ENCODE measurements at regions not wholly inside any gene's neighbourhood (a gene's known extent, or its start where the extent isn't known, plus 50 kb on each side); places are given as distances from the start of the nearest gene placed in this dataset.

DNA sequence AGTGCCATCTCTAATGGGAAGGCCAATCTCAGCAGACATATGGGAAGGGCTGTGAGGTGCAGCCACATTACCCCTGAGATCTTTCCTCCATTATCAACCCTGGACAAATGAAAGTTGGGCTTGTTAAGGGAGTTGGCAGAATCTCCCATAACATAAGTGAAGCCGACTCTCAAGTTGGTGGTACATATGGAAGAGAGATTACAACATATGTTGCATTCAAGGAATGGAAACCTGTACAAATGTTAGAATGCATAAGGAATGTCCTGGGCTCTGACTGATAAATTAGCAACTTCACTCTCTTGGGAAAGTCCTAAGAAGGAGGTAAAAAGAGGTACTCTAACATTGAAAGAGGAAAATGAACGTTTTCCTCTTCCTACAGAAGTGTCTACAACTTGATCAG, 288.7 kb downstream of the IL20RB start:
- TF ChIP-seq CTCF (IDR thresholded peaks at IDR 0.05; ENCODE audit: low read depth, low read length) (no peak), MAX (IDR thresholded peaks at IDR 0.05; ENCODE audit: low read depth, low read length) (no peak), MYC (IDR thresholded peaks at IDR 0.05; ENCODE audit: low read depth, low read length) (no peak), POLR2A (IDR thresholded peaks at IDR 0.05; ENCODE audit: extremely low read depth, insufficient read length) (no peak)
